Cardiac fibroblast (primary cell): ENCODE measurements at regions not wholly inside any gene's neighbourhood (a gene's known extent, or its start where the extent isn't known, plus 50 kb on each side); places are given as distances from the start of the nearest gene placed in this dataset.
A peak's percentile ranks its signal among the peaks of the same experiment; 100 is the strongest.
"Not testable (repeated sequence)": the region's sequence is repeated elsewhere in the genome, so short reads cannot be mapped to it uniquely, and the experiment has no call there.

Experiments used
- DNase-seq, 2 donors: peaks; one replicate each; pipeline versions ENCODE4 v3.0.0 to v3.0.0-alpha.2; 2010; ENCODE audit warnings: low read depth in 2 of 2
- H3K4me3 ChIP-seq, 2 donors: replicated peaks in 1 of 2; 1 replicate in 1 of 2; 2 replicates in 1 of 2; pipeline ENCODE4 v1.5.1; 2011; ENCODE audit warnings: low read depth in 2 of 2, low read length in 2 of 2, mild to moderate bottlenecking in 2 of 2, moderate library complexity in 1 of 2
- TF ChIP-seq, protein P1 (sequence below): IDR thresholded peaks from one replicate; pipeline ENCODE4 v1.5.1; 2011; ENCODE audit warnings: low read depth, mild to moderate bottlenecking, low read length, inconsistent platforms

DNA sequence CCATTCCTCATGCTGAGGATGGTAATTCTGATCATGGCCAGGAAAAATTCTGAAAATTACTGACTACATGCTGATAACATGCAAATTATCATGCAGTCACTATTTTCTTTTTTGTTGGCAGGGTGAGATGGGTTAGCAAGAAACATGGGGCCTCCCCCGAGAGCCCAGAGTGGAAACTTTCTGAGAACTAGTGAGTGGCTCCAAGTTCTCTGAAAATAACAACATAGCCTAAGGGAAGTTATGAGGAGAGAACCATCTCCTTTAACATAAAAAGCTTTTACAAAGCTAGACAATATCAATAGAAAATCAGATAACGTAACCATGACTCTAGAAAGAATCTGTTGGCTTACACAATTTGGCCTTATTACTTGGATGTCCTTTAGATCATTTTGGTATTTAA, 254.2 kb downstream of the PLOD2 start:
- no peak overlapping the region for H3K4me3 ChIP-seq

DNA sequence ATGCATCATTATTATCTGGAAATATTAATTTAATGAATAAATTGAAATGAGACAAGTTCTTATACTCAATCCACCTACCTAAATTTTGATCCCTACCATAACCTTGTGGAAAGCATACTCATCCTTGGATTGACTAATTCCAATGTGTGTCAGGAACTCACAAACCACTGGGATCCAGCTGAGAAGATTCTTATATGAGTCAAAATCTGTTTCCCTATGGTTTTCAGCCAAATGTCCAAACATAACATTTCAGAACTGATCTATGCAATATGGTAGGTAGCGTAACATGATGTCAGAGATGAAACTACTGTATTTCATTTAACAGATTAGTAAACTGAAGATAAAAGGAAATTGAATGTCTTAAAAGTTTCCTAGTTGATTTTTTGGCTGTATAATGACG, 250.0 kb downstream of the PLOD2 start:
- TF ChIP-seq, protein P1, sequence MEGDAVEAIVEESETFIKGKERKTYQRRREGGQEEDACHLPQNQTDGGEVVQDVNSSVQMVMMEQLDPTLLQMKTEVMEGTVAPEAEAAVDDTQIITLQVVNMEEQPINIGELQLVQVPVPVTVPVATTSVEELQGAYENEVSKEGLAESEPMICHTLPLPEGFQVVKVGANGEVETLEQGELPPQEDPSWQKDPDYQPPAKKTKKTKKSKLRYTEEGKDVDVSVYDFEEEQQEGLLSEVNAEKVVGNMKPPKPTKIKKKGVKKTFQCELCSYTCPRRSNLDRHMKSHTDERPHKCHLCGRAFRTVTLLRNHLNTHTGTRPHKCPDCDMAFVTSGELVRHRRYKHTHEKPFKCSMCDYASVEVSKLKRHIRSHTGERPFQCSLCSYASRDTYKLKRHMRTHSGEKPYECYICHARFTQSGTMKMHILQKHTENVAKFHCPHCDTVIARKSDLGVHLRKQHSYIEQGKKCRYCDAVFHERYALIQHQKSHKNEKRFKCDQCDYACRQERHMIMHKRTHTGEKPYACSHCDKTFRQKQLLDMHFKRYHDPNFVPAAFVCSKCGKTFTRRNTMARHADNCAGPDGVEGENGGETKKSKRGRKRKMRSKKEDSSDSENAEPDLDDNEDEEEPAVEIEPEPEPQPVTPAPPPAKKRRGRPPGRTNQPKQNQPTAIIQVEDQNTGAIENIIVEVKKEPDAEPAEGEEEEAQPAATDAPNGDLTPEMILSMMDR, result no peak
- H3K4me3 ChIP-seq, result no peak overlapping the region
- DNase-seq, result no peak

More for the DNA sequence above, 254.2 kb downstream of the PLOD2 start:
- no peak for DNase-seq
- TF ChIP-seq, protein P1, result no peak

DNA sequence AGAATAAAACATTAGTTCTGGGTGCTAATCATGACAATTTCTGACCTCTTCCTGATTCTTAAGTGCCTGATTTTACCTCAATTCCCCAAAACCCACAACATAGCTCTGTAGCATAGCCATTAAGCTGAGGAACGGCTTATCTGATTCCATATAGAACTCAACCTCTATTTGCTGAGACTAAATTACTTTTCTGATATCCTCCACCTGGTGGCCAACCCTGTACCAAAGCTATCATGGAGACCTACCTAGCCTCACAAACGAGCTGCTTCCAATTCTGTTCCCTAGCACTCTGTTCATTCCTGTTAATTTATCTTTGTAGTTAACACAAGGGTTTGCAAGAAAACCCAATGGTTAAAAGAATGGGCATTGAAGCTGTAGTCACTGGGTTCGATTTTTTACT, 245.2 kb downstream of the PLOD2 start:
- TF ChIP-seq, protein P1, result no peak
- DNase-seq, result no peak
- no peak overlapping the region for H3K4me3 ChIP-seq

DNA sequence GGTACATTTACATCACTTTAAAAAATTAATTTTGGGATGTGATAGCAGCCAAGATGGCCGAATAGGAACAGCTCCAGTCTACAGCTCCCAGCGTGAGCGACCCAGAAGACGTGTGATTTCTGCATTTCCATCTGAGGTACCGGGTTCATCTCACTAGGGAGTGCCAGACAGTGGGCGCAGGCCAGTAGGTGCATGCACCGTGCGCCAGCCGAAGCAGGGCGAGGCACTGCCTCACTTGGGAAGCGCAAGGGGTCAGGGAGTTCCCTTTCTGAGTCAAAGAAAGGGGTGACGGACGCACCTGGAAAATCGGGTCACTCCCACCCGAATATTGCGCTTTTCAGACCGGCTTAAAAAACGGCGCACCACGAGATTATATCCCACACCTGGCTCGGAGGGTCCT, 233.2 kb downstream of the PLOD2 start:
- H3K4me3 ChIP-seq, DNase-seq: not testable (repeated sequence)

DNA sequence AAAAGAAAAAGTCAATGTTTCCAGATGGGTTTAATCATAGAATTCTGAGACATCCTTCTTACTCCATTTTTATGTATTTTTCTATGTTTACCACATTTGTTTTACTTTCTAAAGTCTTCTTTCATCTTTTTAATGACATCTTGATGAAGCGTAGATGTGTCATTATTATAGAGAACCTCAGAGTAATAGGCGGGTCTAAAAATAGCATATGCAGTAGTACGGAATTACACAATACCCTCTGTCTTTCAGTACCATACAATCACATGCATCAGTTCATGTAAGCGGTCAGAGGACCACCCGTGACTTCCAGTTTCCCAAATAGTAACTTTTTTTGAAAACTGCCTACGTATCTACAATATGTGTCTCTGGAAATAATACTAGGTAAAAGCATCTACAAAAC, 224.0 kb downstream of the PLOD2 start:
- TF ChIP-seq, protein P1, result no peak
- DNase-seq, result peak in 1 of 2 donors; percentile 23
- no peak overlapping the region for H3K4me3 ChIP-seq

DNA sequence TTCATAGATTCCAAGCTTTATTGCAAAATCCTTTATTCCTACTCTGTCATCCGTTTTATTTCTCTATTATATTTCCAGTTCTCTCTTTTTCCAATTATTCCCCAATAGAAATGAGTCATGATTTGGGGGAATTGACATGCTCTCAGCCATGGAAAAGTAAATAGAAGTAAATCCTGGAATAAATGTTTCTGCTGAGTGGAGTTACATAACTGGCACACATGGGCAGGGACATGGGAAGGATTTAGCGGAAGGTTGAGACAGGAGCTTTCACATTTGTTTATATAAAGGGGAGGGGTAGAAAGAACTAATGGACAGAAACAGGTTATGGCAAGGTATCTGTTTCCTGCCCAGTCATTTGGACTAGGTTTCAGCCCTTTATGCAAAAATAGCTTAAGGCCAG, 221.6 kb downstream of the PLOD2 start:
- DNase-seq, result no peak
- H3K4me3 ChIP-seq, result no peak overlapping the region
- TF ChIP-seq, protein P1, result no peak

DNA sequence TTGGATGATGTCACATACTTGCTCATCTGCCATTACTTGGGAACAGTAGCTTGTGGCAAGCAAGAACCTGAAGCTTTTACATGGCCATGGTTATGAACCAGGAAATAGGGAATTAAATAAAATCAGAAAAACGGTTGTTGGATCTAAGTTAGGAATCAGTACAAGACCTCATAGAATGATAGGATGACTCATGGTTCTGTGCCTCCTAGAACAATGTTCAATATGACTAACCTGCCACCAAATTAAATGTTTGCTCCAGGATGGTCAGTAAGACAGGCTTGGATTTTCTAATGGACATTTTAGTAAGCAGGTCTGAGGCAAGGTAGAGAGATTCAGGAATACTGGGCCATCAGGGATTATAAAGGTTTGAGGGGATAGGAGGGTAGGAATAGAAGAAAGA, 218.9 kb downstream of the PLOD2 start:
- DNase-seq, result peak in 1 of 2 donors; percentile 40
- TF ChIP-seq, protein P1, result no peak
- no peak overlapping the region for H3K4me3 ChIP-seq

DNA sequence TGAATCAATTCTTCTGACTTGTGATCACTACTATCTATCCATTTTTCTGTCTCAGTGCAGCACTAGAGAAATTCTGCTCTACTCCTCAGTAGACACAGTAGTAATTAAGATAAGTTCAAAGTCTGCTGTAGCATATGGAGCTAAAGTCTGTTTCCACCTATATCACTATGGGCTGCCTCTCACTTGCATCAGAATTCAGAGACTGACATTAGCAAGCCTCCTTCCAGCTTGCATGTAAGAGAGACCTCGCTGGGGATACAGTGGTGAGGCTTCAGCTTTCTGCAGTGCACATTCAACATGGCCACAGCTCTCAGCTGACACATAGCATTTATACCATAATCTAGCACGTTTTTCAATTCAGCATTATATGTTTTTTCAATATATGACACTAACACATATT, 217.0 kb downstream of the PLOD2 start:
- no peak overlapping the region for H3K4me3 ChIP-seq
- TF ChIP-seq, protein P1, result no peak
- no peak for DNase-seq
